GM21717 (cell line): ENCODE measurements at regions not wholly inside any gene's neighbourhood (a gene's known extent, or its start where the extent isn't known, plus 50 kb on each side); places are given as distances from the start of the nearest gene placed in this dataset.
A peak's percentile ranks its signal among the peaks of the same experiment; 100 is the strongest.
"Not testable (repeated sequence)": the region's sequence is repeated elsewhere in the genome, so short reads cannot be mapped to it uniquely, and the experiment has no call there.

Source experiments
- ATAC-seq: cut with Tn5 transposase; IDR thresholded peaks from one replicate; pipeline ENCODE4 v1.9.1; 2021; ENCODE audit warnings: mild to moderate bottlenecking, moderate library complexity; ENCODE audit not compliant: unreplicated experiment

- ATAC-seq = no peak
Measured at GRCh38 chr1:104646233-104646632, 896.5 kb downstream of the AMY1C start.

DNA sequence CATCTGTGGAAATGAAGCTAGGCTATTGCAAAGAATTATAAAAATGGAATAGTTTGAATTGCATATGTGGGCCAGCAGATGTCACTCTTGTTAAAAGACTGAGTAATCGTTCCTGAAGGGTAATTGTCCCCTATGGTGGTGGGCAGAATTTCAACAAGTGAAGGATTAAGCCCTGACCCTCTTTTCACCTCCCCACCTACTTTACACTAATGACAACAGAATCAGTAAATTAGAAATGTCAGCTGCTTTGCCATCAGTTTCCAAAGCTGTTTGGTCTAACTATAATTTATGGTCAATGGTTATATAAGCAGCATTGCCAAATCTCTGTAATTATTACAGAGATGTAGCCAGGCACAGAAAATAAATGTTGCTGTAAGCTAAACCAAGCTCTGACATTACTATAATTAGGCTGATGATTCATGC, 898.6 kb downstream of the AMY1C start:
- ATAC-seq = peak; percentile 73

- ATAC-seq = not testable (repeated sequence)
Measured at GRCh38 chr1:104664374-104664773, 914.7 kb downstream of the AMY1C start.

- ATAC-seq = no peak
Measured at GRCh38 chr1:104665300-104665699, 915.6 kb downstream of the AMY1C start.

DNA sequence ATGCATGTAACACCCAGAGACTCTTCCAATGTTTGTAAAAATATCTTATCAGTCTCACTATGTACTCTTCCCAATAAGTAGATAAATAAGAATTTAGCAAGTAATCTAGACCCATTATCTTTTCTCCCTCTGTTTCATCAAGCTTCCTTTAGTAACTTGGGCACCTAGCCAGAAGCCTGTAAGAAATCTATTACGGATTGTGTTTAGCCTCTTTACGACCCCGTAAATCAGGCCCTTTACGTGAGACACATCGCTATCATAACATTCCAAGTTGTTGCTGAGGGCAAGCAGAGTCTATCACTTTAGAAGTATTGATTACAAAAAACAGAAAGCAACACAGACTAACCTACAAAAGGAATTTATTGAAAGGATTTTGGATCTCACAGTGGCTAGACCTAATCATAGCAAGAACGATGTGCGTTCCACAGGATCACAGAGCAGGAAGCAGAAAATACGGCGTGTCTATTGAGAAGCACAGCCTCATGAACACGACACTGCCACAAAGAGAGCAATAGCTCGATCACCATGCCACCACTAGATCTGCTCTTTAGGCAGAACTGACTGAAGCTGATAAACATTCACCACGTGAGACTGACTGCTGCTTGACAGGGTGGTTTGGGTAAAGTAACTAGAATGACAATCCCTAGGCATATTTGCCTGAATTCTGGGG, 922.1 kb downstream of the AMY1C start:
- ATAC-seq = no peak

DNA sequence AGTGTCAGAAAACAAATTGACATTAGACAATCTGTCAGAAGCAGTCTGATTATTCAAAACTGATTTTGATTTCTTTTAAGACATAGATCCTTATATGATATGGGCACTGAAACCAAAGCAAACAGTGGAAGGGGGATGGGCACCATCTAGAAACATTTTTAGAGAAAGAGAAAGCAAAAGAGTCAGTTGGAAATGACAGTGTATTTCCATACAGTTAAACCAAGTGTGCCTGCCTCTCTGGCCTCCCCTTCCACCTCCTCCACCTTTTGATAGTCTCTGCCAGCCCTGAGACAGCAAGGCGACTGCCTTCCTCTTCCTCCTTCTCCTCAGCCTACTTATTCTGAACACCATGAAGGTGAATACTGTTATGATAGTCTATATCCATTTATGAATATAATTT, 949.7 kb downstream of the AMY1C start:
- no peak for ATAC-seq

GRCh38 chr1:104702731-104703130, 953.0 kb downstream of the AMY1C start:
- ATAC-seq = no peak

GRCh38 chr1:104706631-104707147, 957.0 kb downstream of the AMY1C start:
- peak; percentile 58 for ATAC-seq

DNA sequence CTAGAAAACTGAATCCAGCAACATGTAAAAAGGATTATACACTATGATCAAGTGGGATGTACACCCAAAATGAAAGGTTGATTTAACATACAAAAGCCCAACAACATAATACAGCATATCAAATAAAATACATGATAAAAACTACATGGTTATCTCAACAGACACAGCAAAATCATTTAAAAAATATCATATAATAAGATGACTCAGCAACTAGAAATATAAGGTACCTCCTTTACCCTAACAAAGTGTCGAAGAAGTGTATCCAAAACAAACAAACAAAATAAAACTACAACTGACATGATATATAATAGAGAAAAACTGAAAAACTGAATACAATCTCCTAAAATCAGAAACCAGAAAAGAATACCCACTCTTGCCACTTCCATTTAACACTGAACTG, 969.1 kb downstream of the AMY1C start:
- no peak for ATAC-seq

DNA sequence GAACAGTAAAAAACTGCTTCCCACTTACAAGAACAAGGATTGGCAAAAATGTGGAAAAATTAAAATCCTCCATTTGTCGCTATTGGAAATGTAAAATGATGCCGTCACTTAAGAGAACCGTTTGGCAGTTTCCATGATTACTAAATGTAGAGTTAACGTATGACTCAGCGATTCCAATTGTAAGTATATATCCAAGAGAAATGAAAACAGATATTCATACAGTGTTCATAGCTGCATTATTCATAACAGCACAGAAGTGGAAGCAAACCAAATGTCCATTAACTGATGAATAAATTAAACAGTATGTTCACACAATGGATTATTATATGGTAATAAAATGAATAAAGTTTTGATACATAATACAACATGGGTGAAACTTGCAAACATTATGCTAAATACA, 971.0 kb downstream of the AMY1C start:
- no peak for ATAC-seq

- no peak for ATAC-seq
Measured at GRCh38 chr1:104726917-104727316, 977.2 kb downstream of the AMY1C start.

DNA sequence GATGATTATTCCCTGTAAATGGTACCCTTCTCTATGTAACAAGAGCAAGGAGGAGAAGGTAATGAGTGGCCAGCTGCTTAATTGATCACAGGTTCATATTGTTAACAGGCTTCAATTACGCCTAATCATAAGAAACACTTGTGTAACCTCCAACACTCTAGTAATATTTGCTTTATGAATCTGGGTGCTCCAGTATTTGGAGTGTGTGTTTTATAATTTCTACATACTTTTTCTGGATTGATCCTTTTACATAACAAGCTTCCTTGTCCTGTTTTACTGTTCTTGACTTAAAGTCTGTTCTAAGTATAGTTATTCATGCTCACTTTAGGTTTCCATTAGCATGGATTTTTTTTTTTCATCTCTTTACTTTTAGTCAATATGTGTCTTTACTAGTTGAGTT, 984.2 kb downstream of the AMY1C start:
- no peak for ATAC-seq

GRCh38 chr1:104745875-104746274, 996.2 kb downstream of the AMY1C start:
- ATAC-seq = no peak

GRCh38 chr1:104746994-104747393, 997.3 kb downstream of the AMY1C start:
- peak; percentile 56 for ATAC-seq

DNA sequence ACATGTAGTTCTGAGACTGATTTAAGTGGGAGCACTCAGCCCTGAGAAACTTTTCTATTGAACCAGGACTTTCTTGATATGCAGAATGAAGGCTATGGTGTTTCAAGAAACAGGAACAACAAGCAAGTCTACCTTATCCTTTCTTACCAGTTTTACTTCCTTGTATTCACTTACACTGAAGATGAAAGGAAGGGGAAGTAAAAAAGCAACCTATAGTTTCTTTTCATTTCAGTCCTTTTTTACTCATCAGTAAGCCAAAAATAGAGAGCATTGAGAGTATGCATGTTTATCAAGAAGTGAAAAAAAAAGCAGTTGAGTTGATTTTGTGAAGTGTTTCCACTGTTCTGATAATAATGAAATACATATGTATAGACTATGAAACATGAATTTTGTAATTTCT, 1010.3 kb downstream of the AMY1C start:
- ATAC-seq = peak; percentile 97

DNA sequence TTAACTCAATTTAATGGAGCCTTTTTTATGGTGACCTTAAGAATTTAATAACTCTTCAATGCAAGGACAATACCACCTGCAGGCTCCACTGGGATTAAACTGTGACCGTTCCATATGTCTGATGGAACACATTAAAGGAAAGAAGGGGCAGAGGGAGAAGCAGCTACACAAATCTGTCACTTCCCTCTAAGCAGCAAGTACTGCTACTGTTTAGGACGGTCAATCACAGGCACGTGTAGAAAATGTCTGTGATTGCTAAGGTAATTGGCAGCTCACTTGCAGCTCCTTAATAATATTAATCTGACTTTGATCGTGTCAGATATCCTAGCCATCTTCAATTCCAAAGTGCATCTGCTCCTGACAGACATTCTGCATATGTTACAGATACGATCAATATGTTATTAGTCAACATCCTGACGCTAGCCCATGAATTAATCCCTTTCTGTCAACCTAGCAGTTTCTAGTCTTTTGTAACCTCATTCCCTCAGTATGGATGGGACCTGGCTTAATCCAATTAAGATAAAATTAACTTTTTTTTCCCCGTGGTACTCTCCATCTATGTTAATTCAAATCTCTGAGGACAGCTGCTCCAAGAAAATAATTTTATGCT, 1012.4 kb downstream of the AMY1C start:
- no peak for ATAC-seq

- peak; percentile 86 for ATAC-seq
Measured at GRCh38 chr1:104765085-104765484, 1015.4 kb downstream of the AMY1C start.

DNA sequence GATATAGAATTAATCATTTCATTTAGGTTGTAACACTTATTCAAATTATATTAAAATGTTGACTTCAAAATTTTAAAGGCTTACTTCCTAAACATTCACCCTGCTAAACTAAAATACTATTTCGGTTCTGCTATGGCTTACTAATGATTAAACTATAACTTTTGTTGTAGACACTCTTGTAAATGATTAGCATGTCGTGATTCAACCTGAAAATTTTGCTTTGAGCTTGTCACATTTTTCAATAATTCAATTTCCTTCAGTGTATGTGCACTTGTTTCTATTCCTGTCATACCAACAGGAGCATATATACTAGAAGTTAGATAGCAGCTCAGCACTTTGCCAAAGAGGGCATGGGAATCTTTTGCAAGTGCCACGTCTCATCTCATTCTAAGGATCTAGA, 1018.8 kb downstream of the AMY1C start:
- ATAC-seq = no peak

DNA sequence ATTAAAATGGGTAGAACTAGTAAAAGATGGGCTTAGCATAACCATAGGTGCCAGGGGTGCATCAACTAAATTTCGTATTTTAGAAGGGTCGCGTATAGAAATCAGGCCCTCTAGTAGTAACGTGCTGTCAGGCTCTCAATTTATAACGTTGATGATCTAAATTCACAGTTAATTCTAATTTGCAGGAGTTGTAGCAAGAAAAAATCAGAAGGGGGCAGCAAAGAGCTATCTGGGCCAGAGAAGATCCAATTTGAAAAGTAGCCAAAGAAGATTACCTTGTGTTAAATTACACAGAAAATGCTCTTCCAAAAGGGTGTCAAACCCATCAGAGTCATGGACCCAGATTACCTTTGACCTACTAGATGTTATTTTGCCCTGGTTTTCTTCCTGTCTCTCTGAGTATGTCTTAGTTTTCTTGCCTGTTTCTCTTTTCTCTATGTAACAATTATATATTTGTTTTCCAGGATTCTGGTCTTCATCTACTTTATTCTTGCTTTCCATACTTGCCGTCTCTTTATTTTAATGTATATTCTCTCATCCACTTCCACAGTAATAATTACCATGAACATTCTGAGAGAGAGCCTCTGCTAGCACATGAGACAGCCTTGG, 1030.9 kb downstream of the AMY1C start:
- no peak for ATAC-seq

- ATAC-seq = no peak
Measured at GRCh38 chr1:104785575-104786187, 1036.0 kb downstream of the AMY1C start.

GRCh38 chr1:104787866-104788510, 1038.3 kb downstream of the AMY1C start:
- no peak for ATAC-seq
